HepG2 (cell line): ENCODE measurements at regions not wholly inside any gene's neighbourhood (a gene's known extent, or its start where the extent isn't known, plus 50 kb on each side); places are given as distances from the start of the nearest gene placed in this dataset.
A peak's percentile ranks its signal among the peaks of the same experiment; 100 is the strongest.

ENCODE experiments used
- ARNTL ChIP-seq: sonication (generic); formaldehyde crosslinking; IDR thresholded peaks from 2 replicates; pipeline ENCODE4 v1.4.0; 2020; ENCODE audit warnings: mild to moderate bottlenecking, missing genetic modification reagents
- HNF4A ChIP-seq: sonication (generic); formaldehyde crosslinking; IDR thresholded peaks from 2 replicates; pipeline ENCODE4 v1.4.0; 2020; ENCODE audit warnings: missing genetic modification reagents
- MXI1 ChIP-seq: IDR thresholded peaks from 3 replicates; pipeline ENCODE4 v1.6.1; 2012; ENCODE audit warnings: low read depth, low read length, inconsistent platforms, borderline replicate concordance
- POGZ ChIP-seq: sonication (generic); formaldehyde crosslinking; IDR thresholded peaks from 2 replicates; pipeline ENCODE4 v1.4.0; 2020; ENCODE audit warnings: mild to moderate bottlenecking, missing genetic modification reagents
- ZFP41 ChIP-seq: sonication (generic); formaldehyde crosslinking; IDR thresholded peaks from 2 replicates; pipeline ENCODE4 v1.4.0; 2020; ENCODE audit warnings: mild to moderate bottlenecking, missing genetic modification reagents, borderline replicate concordance
- ZFP90 ChIP-seq: sonication (generic); formaldehyde crosslinking; IDR thresholded peaks from 2 replicates; pipeline ENCODE4 v1.8.0; 2022; ENCODE audit warnings: missing genetic modification reagents, mild to moderate bottlenecking, inconsistent platforms, borderline replicate concordance
- ZFX ChIP-seq: sonication (generic); formaldehyde crosslinking; IDR thresholded peaks from 2 replicates; pipeline ENCODE4 v1.4.0; 2020; ENCODE audit warnings: mild to moderate bottlenecking, low read depth, missing genetic modification reagents, moderate library complexity
- ZNF354B ChIP-seq: sonication (generic); formaldehyde crosslinking; IDR thresholded peaks from 2 replicates; pipeline ENCODE4 v1.8.0; 2022; ENCODE audit warnings: mild to moderate bottlenecking, missing genetic modification reagents
- ZNF383 ChIP-seq: sonication (generic); formaldehyde crosslinking; IDR thresholded peaks from 2 replicates; pipeline ENCODE4 v1.4.0; 2020; ENCODE audit warnings: missing genetic modification reagents, mild to moderate bottlenecking, borderline replicate concordance
- ZNF430 ChIP-seq: sonication (generic); formaldehyde crosslinking; IDR thresholded peaks from 2 replicates; pipeline ENCODE4 v1.9.0; 2021; ENCODE audit warnings: mild to moderate bottlenecking, missing genetic modification reagents
- ZNF431 ChIP-seq: sonication (generic); formaldehyde crosslinking; IDR thresholded peaks from 2 replicates; pipeline ENCODE4 v1.9.0; 2022; ENCODE audit warnings: missing genetic modification reagents, low read depth, mild to moderate bottlenecking, borderline replicate concordance
- ZNF788 ChIP-seq: sonication (generic); formaldehyde crosslinking; IDR thresholded peaks from 2 replicates; pipeline ENCODE4 v1.5.0; 2020; ENCODE audit warnings: mild to moderate bottlenecking, missing genetic modification reagents, borderline replicate concordance
- TF ChIP-seq, protein P1 (sequence below): sonication (generic); formaldehyde crosslinking; IDR thresholded peaks from 2 replicates; pipeline ENCODE4 v1.5.0; 2020; ENCODE audit warnings: missing genetic modification reagents
- TF ChIP-seq, protein P2 (sequence below): sonication (generic); formaldehyde crosslinking; IDR thresholded peaks from 2 replicates; pipeline ENCODE4 v1.8.0; 2022; ENCODE audit warnings: mild to moderate bottlenecking, missing genetic modification reagents
- TF ChIP-seq, protein P3 (sequence below): sonication (generic); formaldehyde crosslinking; IDR thresholded peaks from 2 replicates; pipeline ENCODE4 v1.5.0; 2020; ENCODE audit warnings: missing genetic modification reagents, mild to moderate bottlenecking, borderline replicate concordance
- TF ChIP-seq, protein P4 (sequence below): sonication (generic); formaldehyde crosslinking; IDR thresholded peaks from 2 replicates; pipeline ENCODE4 v1.8.1; 2022; ENCODE audit warnings: mild to moderate bottlenecking, missing genetic modification reagents
- TF ChIP-seq, protein P5 (sequence below): sonication (generic); formaldehyde crosslinking; IDR thresholded peaks from 2 replicates; pipeline ENCODE4 v1.5.1; 2020; ENCODE audit warnings: missing genetic modification reagents, mild to moderate bottlenecking, borderline replicate concordance
- TF ChIP-seq, protein P6 (sequence below): sonication (generic); formaldehyde crosslinking; IDR thresholded peaks from 2 replicates; pipeline ENCODE4 v1.8.0; 2022; ENCODE audit warnings: mild to moderate bottlenecking, missing genetic modification reagents, moderate library complexity
- TF ChIP-seq, protein P7 (sequence below): sonication (generic); formaldehyde crosslinking; IDR thresholded peaks from 2 replicates; pipeline ENCODE4 v1.8.1; 2023; ENCODE audit warnings: missing genetic modification reagents, inconsistent platforms, borderline replicate concordance

DNA sequence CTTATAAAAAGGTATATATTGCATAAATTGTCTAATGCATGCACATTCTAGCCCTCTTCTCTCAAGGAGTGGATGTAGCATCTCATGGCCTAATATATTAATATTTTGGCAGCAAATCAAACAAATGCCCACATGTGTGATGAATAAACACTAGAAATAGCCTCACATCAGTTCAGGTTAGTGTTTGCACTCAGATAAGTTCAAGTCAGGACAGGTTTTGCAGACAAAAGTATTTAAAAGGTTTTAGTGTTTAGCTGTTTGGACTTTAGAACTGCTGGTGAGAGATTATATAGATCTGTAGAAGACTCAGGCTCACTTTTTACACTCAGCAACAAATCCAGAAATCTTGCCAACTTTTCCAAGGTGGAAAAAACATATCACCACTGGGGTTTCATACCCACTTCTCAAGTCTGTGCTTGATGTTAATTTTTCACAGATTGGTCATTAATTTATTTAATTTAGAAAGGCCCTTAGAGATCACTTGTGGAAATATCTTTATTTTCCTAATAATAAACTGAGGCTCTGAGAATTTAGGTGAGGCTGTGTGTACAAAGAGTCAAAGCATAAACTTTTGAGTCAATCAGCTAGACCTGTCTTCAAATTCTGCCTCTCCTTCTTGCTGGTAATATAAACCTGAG lies 362.6 kb downstream of the GASK1B start (continued):
- TF ChIP-seq, protein P1, sequence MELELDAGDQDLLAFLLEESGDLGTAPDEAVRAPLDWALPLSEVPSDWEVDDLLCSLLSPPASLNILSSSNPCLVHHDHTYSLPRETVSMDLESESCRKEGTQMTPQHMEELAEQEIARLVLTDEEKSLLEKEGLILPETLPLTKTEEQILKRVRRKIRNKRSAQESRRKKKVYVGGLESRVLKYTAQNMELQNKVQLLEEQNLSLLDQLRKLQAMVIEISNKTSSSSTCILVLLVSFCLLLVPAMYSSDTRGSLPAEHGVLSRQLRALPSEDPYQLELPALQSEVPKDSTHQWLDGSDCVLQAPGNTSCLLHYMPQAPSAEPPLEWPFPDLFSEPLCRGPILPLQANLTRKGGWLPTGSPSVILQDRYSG (CRISPR knock-in tag), result no peak
- TF ChIP-seq MXI1 (no peak), HNF4A (peak; percentile 91), ZFX (no peak), ZNF430 (no peak), ZFP41 (CRISPR knock-in tag) (no peak), ZNF431 (no peak), ZNF788 (CRISPR knock-in tag) (no peak), ZNF354B (no peak), ZNF383 (CRISPR knock-in tag) (no peak), ARNTL (no peak), ZFP90 (no peak), POGZ (CRISPR knock-in tag) (peak; percentile 65)
- TF ChIP-seq, protein P2, sequence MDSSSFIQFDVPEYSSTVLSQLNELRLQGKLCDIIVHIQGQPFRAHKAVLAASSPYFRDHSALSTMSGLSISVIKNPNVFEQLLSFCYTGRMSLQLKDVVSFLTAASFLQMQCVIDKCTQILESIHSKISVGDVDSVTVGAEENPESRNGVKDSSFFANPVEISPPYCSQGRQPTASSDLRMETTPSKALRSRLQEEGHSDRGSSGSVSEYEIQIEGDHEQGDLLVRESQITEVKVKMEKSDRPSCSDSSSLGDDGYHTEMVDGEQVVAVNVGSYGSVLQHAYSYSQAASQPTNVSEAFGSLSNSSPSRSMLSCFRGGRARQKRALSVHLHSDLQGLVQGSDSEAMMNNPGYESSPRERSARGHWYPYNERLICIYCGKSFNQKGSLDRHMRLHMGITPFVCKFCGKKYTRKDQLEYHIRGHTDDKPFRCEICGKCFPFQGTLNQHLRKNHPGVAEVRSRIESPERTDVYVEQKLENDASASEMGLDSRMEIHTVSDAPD (CRISPR knock-in tag), result no peak
- TF ChIP-seq, protein P3, sequence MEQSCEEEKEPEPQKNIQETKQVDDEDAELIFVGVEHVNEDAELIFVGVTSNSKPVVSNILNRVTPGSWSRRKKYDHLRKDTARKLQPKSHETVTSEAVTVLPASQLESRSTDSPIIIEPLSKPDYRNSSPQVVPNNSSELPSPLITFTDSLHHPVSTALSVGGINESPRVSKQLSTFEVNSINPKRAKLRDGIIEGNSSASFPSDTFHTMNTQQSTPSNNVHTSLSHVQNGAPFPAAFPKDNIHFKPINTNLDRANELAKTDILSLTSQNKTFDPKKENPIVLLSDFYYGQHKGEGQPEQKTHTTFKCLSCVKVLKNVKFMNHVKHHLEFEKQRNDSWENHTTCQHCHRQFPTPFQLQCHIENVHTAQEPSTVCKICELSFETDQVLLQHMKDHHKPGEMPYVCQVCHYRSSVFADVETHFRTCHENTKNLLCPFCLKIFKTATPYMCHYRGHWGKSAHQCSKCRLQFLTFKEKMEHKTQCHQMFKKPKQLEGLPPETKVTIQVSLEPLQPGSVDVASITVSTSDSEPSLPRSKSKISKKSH (CRISPR knock-in tag), result no peak
- TF ChIP-seq, protein P4, sequence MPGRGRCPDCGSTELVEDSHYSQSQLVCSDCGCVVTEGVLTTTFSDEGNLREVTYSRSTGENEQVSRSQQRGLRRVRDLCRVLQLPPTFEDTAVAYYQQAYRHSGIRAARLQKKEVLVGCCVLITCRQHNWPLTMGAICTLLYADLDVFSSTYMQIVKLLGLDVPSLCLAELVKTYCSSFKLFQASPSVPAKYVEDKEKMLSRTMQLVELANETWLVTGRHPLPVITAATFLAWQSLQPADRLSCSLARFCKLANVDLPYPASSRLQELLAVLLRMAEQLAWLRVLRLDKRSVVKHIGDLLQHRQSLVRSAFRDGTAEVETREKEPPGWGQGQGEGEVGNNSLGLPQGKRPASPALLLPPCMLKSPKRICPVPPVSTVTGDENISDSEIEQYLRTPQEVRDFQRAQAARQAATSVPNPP (CRISPR knock-in tag), result no peak
- TF ChIP-seq, protein P5, sequence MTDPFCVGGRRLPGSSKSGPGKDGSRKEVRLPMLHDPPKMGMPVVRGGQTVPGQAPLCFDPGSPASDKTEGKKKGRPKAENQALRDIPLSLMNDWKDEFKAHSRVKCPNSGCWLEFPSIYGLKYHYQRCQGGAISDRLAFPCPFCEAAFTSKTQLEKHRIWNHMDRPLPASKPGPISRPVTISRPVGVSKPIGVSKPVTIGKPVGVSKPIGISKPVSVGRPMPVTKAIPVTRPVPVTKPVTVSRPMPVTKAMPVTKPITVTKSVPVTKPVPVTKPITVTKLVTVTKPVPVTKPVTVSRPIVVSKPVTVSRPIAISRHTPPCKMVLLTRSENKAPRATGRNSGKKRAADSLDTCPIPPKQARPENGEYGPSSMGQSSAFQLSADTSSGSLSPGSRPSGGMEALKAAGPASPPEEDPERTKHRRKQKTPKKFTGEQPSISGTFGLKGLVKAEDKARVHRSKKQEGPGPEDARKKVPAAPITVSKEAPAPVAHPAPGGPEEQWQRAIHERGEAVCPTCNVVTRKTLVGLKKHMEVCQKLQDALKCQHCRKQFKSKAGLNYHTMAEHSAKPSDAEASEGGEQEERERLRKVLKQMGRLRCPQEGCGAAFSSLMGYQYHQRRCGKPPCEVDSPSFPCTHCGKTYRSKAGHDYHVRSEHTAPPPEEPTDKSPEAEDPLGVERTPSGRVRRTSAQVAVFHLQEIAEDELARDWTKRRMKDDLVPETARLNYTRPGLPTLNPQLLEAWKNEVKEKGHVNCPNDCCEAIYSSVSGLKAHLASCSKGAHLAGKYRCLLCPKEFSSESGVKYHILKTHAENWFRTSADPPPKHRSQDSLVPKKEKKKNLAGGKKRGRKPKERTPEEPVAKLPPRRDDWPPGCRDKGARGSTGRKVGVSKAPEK (CRISPR knock-in tag), result no peak
- TF ChIP-seq, protein P6, sequence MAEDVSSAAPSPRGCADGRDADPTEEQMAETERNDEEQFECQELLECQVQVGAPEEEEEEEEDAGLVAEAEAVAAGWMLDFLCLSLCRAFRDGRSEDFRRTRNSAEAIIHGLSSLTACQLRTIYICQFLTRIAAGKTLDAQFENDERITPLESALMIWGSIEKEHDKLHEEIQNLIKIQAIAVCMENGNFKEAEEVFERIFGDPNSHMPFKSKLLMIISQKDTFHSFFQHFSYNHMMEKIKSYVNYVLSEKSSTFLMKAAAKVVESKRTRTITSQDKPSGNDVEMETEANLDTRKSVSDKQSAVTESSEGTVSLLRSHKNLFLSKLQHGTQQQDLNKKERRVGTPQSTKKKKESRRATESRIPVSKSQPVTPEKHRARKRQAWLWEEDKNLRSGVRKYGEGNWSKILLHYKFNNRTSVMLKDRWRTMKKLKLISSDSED, result no peak
- TF ChIP-seq, protein P7, sequence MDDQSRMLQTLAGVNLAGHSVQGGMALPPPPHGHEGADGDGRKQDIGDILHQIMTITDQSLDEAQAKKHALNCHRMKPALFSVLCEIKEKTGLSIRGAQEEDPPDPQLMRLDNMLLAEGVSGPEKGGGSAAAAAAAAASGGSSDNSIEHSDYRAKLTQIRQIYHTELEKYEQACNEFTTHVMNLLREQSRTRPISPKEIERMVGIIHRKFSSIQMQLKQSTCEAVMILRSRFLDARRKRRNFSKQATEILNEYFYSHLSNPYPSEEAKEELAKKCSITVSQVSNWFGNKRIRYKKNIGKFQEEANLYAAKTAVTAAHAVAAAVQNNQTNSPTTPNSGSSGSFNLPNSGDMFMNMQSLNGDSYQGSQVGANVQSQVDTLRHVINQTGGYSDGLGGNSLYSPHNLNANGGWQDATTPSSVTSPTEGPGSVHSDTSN (CRISPR knock-in tag), result no peak
